HepG2 (cell line): ENCODE measurements at regions not wholly inside any gene's neighbourhood (a gene's known extent, or its start where the extent isn't known, plus 50 kb on each side); places are given as distances from the start of the nearest gene placed in this dataset.
"Not testable (repeated sequence)": the region's sequence is repeated elsewhere in the genome, so short reads cannot be mapped to it uniquely, and the experiment has no call there.

Experiments used
- ATAC-seq: fragments of 200-7000 bp; cut with Tn5 transposase; 3 replicates; pipeline ENCODE4 v1.9.1; 2020; ENCODE audit warnings: mild to moderate bottlenecking, moderate library complexity
- BruUV-seq: library from RNA; stranded (reverse); fragments of 400-500 nt; replicated peaks from 2 replicates; lab custom pipeline; 2021; lab: Mats Ljungman, UMichigan
- CTCF ChIA-PET: fragments of 300-600 bp; formaldehyde crosslinking; extraction: SDS; loops from one replicate; lab custom pipeline; 2021; ENCODE audit warnings: low total read pairs, inconsistent platforms, low intra/inter-chr PET ratio; lab: Yijun Ruan, JAX
- POLR2A ChIA-PET: fragments of 350-600 bp; sonication (Branson Sonifier 250); formaldehyde crosslinking; loops from one replicate; lab custom pipeline; 2020; ENCODE audit warnings: antibody characterized with exemption, inconsistent platforms; lab: Yijun Ruan, JAX
- DNase-seq: peaks from one replicate; pipeline ENCODE4 v3.0.0-alpha.2; 2015; ENCODE audit warnings: low spot score
- FAIRE-seq: peaks from 3 replicates; lab custom pipeline; 2011; peaks lifted over from hg19 to GRCh38; lab: Jason Lieb, UNC
- H2AFZ ChIP-seq: one replicate; pipeline ENCODE4 v1.6.1; 2011; ENCODE audit warnings: low read length, inconsistent platforms
- H3K27ac ChIP-seq: fragments of 300-600 bp; 3 replicates; pipeline ENCODE4 v1.8.0; 2011; ENCODE audit warnings: mixed run types, mild to moderate bottlenecking, mixed read lengths, low read length, inconsistent platforms; ENCODE audit not compliant: insufficient read depth; ENCODE audit errors: extremely low read length
- H3K27me3 ChIP-seq, 2 experiments: fragments of 200-600 bp in 1 of 2; 2 replicates in 1 of 2; 3 replicates in 1 of 2; pipeline versions ENCODE4 v1.6.0 to v1.8.0; 2011; ENCODE audit warnings: low read length in 2 of 2, mild to moderate bottlenecking in 2 of 2, moderate library complexity in 2 of 2, inconsistent platforms in 1 of 2; ENCODE audit not compliant: insufficient read depth in 2 of 2, control insufficient read depth in 1 of 2
- H3K36me3 ChIP-seq, 2 experiments: fragments of 200-600 bp in 1 of 2; replicated peaks in 1 of 2; 2 replicates in 1 of 2; 3 replicates in 1 of 2; pipeline versions ENCODE4 v1.5.1 to v1.8.0; 2011; ENCODE audit warnings: low read length in 2 of 2, inconsistent platforms in 1 of 2; ENCODE audit not compliant: insufficient read depth in 2 of 2, control insufficient read depth in 1 of 2
- H3K4me1 ChIP-seq: 2 replicates; pipeline ENCODE4 v1.5.1; 2012; ENCODE audit warnings: low read length, inconsistent platforms; ENCODE audit not compliant: insufficient read depth
- H3K4me2 ChIP-seq: 2 replicates; pipeline ENCODE4 v1.6.0; 2011; ENCODE audit warnings: low read depth, low read length, inconsistent platforms
- H3K4me3 ChIP-seq, 3 experiments: fragments of 200-600 bp in 1 of 3; sonication (generic), shearing (Covaris generic) in 1 of 3; replicated peaks in 1 of 3; 2 replicates each; pipeline ENCODE4 v1.5.1; 2011 to 2016; ENCODE audit warnings: low read length in 3 of 3, inconsistent platforms in 2 of 3, low read depth in 2 of 3, mild to moderate bottlenecking in 2 of 3, control low read depth in 1 of 3, mixed read lengths in 1 of 3; ENCODE audit not compliant: insufficient read depth in 1 of 3
- H3K79me2 ChIP-seq: one replicate; pipeline ENCODE4 v1.6.1; 2011; ENCODE audit warnings: low read length, inconsistent platforms; ENCODE audit not compliant: insufficient read depth
- H3K9ac ChIP-seq: 2 replicates; pipeline ENCODE4 v1.6.0; 2011; ENCODE audit warnings: mild to moderate bottlenecking, low read depth, low read length, inconsistent platforms; ENCODE audit not compliant: insufficient read depth
- H3K9me3 ChIP-seq: 2 replicates; pipeline ENCODE4 v1.5.1; 2012; ENCODE audit warnings: mild to moderate bottlenecking, low read length
- H4K20me1 ChIP-seq: 2 replicates; pipeline ENCODE4 v1.6.0; 2011; ENCODE audit warnings: inconsistent platforms, mild to moderate bottlenecking, low read length, moderate library complexity; ENCODE audit not compliant: insufficient read depth
- BATF2 ChIP-seq: sonication (generic); formaldehyde crosslinking; IDR thresholded peaks from 2 replicates; pipeline ENCODE4 v1.8.0; 2022; ENCODE audit warnings: mild to moderate bottlenecking, missing genetic modification reagents, moderate library complexity
- NFKBIZ ChIP-seq: IDR thresholded peaks from 2 replicates; pipeline ENCODE4 v1.6.1; 2018; ENCODE audit warnings: missing genetic modification reagents, missing compliant biosample characterization
- PAWR ChIP-seq: sonication (generic); formaldehyde crosslinking; IDR thresholded peaks from 2 replicates; pipeline ENCODE4 v1.4.0; 2020; ENCODE audit warnings: missing genetic modification reagents, mild to moderate bottlenecking, borderline replicate concordance
- PHF20 ChIP-seq: sonication (generic); formaldehyde crosslinking; IDR thresholded peaks from 2 replicates; pipeline ENCODE4 v1.5.0; 2020; ENCODE audit warnings: mild to moderate bottlenecking, missing genetic modification reagents
- PPARG ChIP-seq: conservative IDR thresholded peaks from 2 replicates; pipeline ENCODE4 v1.6.1; 2016; ENCODE audit warnings: missing biosample characterization, missing genetic modification reagents
- TEAD3 ChIP-seq: optimal IDR thresholded peaks from 2 replicates; pipeline ENCODE3; 2016; ENCODE audit warnings: borderline replicate concordance
- TGIF2 ChIP-seq: IDR thresholded peaks from 2 replicates; pipeline ENCODE4 v1.6.1; 2016; ENCODE audit warnings: control low read depth, missing compliant biosample characterization
- ZFX ChIP-seq: sonication (generic); formaldehyde crosslinking; IDR thresholded peaks from 2 replicates; pipeline ENCODE4 v1.4.0; 2020; ENCODE audit warnings: mild to moderate bottlenecking, low read depth, missing genetic modification reagents, moderate library complexity
- ZNF615 ChIP-seq: sonication (generic); formaldehyde crosslinking; IDR thresholded peaks from 2 replicates; pipeline ENCODE4 v1.5.0; 2020; ENCODE audit warnings: mild to moderate bottlenecking, missing genetic modification reagents, borderline replicate concordance
- ZUFSP ChIP-seq: sonication (generic); formaldehyde crosslinking; IDR thresholded peaks from 2 replicates; pipeline ENCODE4 v1.9.0; 2021; ENCODE audit warnings: missing genetic modification reagents, mild to moderate bottlenecking, borderline replicate concordance
- WGBS: methylation state at CpG from one replicate; pipeline ENCODE4 v1.1.6; 2017; ENCODE audit warnings: low lambda C conversion rate; 5-methylcytosine and 5-hydroxymethylcytosine counted together
- in situ Hi-C: cut with HindIII; loops from 2 replicates; pipeline ENCODE4 v1.10.0; 2017; ENCODE audit warnings: low pct_unique_long_range_greater_than_20kb; ENCODE audit not compliant: extremely low pct_ligation_motif_present
- intact Hi-C: fragments of 100-400 bp; cut with micrococcal nuclease; formaldehyde crosslinking; loops from one replicate; pipeline ENCODE4 v1.10.0; 2022; ENCODE audit not compliant: unreplicated experiment

GRCh38 chr13:94795292-94795691 is 82.9 kb upstream of the SOX21 start:
- intact Hi-C loops = no loop called here
- Histone ChIP-seq H4K20me1 (no peaks in the 10 kb centered on the region), H3K36me3 (no peaks in the 10 kb centered on the region), H3K27me3 (peaks cover 0 to 12% of the 10 kb centered on the region in 2 experiments; a peak in 3 of 5 replicates)
- BruUV-seq = no TSS peak
- TF ChIP-seq NFKBIZ (CRISPR knock-in tag) (no peak), PHF20 (CRISPR knock-in tag) (no peak)
- TF ChIP-seq, all 625 proteins: peak for 0
- no peak overlapping the region for H3K4me3 ChIP-seq
- POLR2A ChIA-PET = no interaction called here
- no peak overlapping the region for H3K4me2 ChIP-seq
- FAIRE-seq (no peak), DNase-seq (no peak), ATAC-seq (no peak)
- no peak overlapping the region for H3K27ac ChIP-seq
- WGBS = 41% methylated on average over 7 of the region's 7 CpGs
- H3K79me2 ChIP-seq = no peaks in the 10 kb centered on the region
- in situ Hi-C loops = no loop called here
- H3K9me3 ChIP-seq = no peaks in the 10 kb centered on the region
- H3K4me1 ChIP-seq = no peaks in the 10 kb centered on the region
- CTCF ChIA-PET = no interaction called here
- no peak overlapping the region for H3K9ac ChIP-seq
- H2AFZ ChIP-seq = no peak overlapping the region

- CTCF ChIA-PET, H3K27ac ChIP-seq, DNase-seq, FAIRE-seq, ATAC-seq, H3K4me3 ChIP-seq, H3K9me3 ChIP-seq, in situ Hi-C loops, H3K79me2 ChIP-seq, H4K20me1 ChIP-seq, intact Hi-C loops, H3K36me3 ChIP-seq, BruUV-seq, POLR2A ChIA-PET, H3K4me1 ChIP-seq, H2AFZ ChIP-seq, H3K4me2 ChIP-seq, H3K27me3 ChIP-seq, H3K9ac ChIP-seq: not testable (repeated sequence)
- 6% methylated on average over 2 of the region's 2 CpGs for WGBS
Observed at GRCh38 chr13:94786246-94786645, 73.9 kb upstream of the SOX21 start.

GRCh38 chr13:94784066-94784465 is 71.7 kb upstream of the SOX21 start:
- WGBS = 65% methylated on average over 6 of the region's 6 CpGs
- Histone ChIP-seq H3K4me1 (no peaks in the 10 kb centered on the region), H4K20me1 (no peaks in the 10 kb centered on the region), H3K27ac (no peak overlapping the region), H3K79me2 (no peaks in the 10 kb centered on the region), H3K36me3 (no peaks in the 10 kb centered on the region), H3K9me3 (no peaks in the 10 kb centered on the region), H2AFZ (no peak overlapping the region), H3K27me3 (no peaks in the 10 kb centered on the region), H3K4me2 (no peak overlapping the region), H3K9ac (no peak overlapping the region), H3K4me3 (no peak overlapping the region)
- ATAC-seq (no peak), FAIRE-seq (no peak), DNase-seq (no peak)
- in situ Hi-C loops (no loop called here), intact Hi-C loops (no loop called here)
- no TSS peak for BruUV-seq
- ChIA-PET CTCF (no interaction called here), POLR2A (no interaction called here)
- no peak for TF ChIP-seq ZNF615 (CRISPR knock-in tag)
- no peak for TF ChIP-seq PAWR (CRISPR knock-in tag)
- no peak for TF ChIP-seq ZFX (CRISPR knock-in tag)
- TF ChIP-seq TGIF2 (CRISPR knock-in tag) = no peak
- no peak for TF ChIP-seq PPARG (CRISPR knock-in tag)
- TF ChIP-seq BATF2 (CRISPR knock-in tag) = no peak
- no peak for TF ChIP-seq TEAD3
- TF ChIP-seq ZUFSP (CRISPR knock-in tag) = no peak
